Epidermal melanocyte (primary cell): ENCODE measurements at regions not wholly inside any gene's neighbourhood (a gene's known extent, or its start where the extent isn't known, plus 50 kb on each side); places are given as distances from the start of the nearest gene placed in this dataset.

ENCODE experiments used
- DNase-seq: peaks from one replicate; pipeline ENCODE4 v3.0.0; 2011; ENCODE audit warnings: low spot score; ENCODE audit not compliant: insufficient read length

DNA sequence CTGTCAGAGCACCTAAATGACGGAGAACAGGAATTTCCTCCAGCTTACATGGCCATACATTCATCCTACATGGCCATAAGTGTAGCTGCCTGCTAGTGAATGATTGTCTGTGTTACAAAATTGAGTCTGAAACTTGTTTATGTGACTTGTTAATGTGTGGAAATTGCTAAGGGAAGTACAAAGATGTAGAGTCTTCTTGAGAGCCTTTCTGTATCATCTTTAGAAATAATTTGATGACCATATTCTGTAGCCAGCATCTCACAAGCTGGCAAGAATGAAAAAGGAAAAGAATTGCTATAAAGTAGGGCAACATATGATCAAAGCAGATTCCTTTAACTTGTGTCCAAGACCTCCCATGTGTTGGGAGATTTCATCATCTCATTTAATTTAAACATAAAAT, 339.2 kb upstream of the LRRC7 start:
- no peak for DNase-seq

GRCh38 chr1:69230208-69230607, 337.5 kb upstream of the LRRC7 start:
- DNase-seq: no peak

DNA sequence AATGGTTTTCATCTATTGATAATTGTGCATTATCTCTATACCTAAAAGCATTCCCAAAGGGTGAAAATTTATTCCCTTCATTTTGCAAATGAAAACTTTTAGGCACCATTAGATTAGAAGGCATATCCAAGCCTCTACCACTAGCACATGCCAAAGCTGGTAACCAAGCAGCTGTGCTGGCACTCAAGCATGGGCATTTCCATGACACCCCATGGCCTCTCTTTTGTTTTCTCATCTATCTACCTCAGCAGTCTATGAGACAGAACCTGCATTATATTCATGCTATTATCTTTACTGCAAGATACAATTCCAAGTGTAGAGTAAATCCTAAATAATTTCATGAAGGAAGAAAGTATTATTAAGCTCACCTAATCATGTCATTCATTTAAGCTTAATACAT, 334.3 kb upstream of the LRRC7 start:
- no peak for DNase-seq

- no peak for DNase-seq
Observed at GRCh38 chr1:69244211-69244610, 323.5 kb upstream of the LRRC7 start.

GRCh38 chr1:69246109-69246508, 321.6 kb upstream of the LRRC7 start:
- no peak for DNase-seq

GRCh38 chr1:69246710-69247109, 321.0 kb upstream of the LRRC7 start:
- DNase-seq: no peak

- DNase-seq: no peak
Observed at GRCh38 chr1:69252696-69253095, 315.0 kb upstream of the LRRC7 start.

GRCh38 chr1:69256036-69256435, 311.7 kb upstream of the LRRC7 start:
- no peak for DNase-seq

- no peak for DNase-seq
Observed at GRCh38 chr1:69258842-69259241, 308.9 kb upstream of the LRRC7 start.

GRCh38 chr1:69263921-69264391, 303.8 kb upstream of the LRRC7 start:
- DNase-seq: no peak

- DNase-seq: no peak
Observed at GRCh38 chr1:69269491-69269890, 298.2 kb upstream of the LRRC7 start.

- DNase-seq: no peak
Observed at GRCh38 chr1:69271587-69272125, 296.1 kb upstream of the LRRC7 start.

GRCh38 chr1:69272684-69273083, 295.0 kb upstream of the LRRC7 start:
- DNase-seq: no peak

DNA sequence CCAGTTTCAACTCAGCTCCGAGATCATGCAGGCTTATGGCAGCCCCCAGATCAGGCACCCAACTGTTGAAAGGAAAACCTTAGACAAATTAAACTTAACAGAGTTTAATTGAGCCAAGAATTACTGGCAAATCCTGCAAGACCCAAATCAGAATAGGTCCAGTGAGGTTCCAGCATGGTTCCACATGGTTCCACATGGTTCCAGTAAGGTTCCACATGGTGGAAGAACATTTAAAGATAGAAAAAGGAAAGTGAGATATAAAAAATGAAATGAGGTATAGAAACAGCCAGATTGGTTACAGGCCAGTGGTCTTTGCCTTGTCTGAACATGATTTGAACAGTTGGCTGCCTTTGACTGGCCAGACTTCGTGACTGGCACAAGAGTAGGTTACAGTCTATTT, 288.8 kb upstream of the LRRC7 start:
- DNase-seq: no peak

DNA sequence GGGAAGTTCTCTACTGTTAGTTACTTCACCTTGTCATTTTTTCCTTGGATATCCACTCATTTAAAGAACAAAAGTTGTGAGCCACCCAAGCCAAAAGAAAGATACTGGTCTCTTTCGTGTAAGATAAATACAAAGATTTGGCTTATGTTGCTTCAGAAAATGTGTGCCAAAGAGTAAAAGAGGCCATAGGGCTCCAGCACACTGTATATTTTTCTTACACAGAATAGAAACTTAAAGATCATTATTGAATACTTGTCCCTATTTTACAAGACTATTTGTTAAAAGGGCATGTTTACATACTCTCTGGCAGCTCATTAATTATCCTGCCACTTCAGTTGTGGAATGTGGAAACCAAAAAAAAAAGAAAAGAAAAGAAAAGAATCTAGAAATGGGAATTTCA, 284.2 kb upstream of the LRRC7 start:
- no peak for DNase-seq

- DNase-seq: no peak
Observed at GRCh38 chr1:69284508-69284907, 283.2 kb upstream of the LRRC7 start.

- no peak for DNase-seq
Observed at GRCh38 chr1:69288416-69288815, 279.3 kb upstream of the LRRC7 start.

GRCh38 chr1:69290291-69290690, 277.4 kb upstream of the LRRC7 start:
- DNase-seq: no peak

GRCh38 chr1:69291541-69291940, 276.2 kb upstream of the LRRC7 start:
- DNase-seq: no peak

- DNase-seq: no peak
Observed at GRCh38 chr1:69292833-69293232, 274.9 kb upstream of the LRRC7 start.

GRCh38 chr1:69294171-69294570, 273.6 kb upstream of the LRRC7 start:
- no peak for DNase-seq

DNA sequence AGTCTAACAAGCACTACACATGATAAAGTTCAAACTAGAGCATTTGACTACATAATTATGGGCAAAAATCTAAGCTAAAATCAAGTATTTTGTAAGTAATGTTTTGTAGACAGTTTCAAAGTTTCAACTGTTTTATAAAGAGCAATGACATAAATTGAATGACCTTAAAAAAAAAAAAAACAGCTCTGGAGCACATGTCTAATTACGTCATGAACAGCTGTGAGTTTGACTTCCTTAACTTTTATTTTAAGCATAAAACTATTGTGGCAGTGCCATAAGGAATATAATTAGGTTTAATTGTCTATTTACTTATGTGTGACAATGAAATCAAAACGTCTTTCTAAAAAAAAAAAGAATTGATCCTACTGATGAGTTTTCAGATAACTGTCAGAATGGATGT, 272.5 kb upstream of the LRRC7 start:
- no peak for DNase-seq

DNA sequence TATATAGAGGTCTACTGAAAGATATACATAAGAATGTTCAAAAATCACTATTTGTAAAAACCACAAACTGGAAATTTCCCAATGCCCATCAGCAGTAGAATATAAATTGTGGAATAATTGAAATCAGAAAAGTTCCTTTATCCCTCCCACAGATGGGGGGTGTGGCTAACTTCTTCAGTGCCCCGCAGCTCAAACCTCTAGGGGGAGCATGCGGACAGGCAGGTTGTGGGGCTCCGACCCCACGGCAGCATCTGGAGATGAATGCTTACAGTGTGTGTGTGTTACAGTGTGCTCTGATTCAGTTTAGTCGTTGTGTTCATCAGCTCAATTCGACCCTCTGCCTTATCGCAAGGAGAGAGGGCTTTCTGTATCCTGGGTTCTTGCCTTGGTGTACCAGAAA, 262.1 kb upstream of the LRRC7 start:
- no peak for DNase-seq
